GM19468 (cell line): ENCODE measurements at regions not wholly inside any gene's neighbourhood (a gene's known extent, or its start where the extent isn't known, plus 50 kb on each side); places are given as distances from the start of the nearest gene placed in this dataset.
A peak's percentile ranks its signal among the peaks of the same experiment; 100 is the strongest.
"Not testable (repeated sequence)": the region's sequence is repeated elsewhere in the genome, so short reads cannot be mapped to it uniquely, and the experiment has no call there.

Experiments used
- ATAC-seq: cut with Tn5 transposase; IDR thresholded peaks from one replicate; pipeline ENCODE4 v1.9.1; 2021; ENCODE audit warnings: mild to moderate bottlenecking, moderate library complexity, moderate number of reproducible peaks; ENCODE audit not compliant: unreplicated experiment; ENCODE audit errors: extremely low read depth

DNA sequence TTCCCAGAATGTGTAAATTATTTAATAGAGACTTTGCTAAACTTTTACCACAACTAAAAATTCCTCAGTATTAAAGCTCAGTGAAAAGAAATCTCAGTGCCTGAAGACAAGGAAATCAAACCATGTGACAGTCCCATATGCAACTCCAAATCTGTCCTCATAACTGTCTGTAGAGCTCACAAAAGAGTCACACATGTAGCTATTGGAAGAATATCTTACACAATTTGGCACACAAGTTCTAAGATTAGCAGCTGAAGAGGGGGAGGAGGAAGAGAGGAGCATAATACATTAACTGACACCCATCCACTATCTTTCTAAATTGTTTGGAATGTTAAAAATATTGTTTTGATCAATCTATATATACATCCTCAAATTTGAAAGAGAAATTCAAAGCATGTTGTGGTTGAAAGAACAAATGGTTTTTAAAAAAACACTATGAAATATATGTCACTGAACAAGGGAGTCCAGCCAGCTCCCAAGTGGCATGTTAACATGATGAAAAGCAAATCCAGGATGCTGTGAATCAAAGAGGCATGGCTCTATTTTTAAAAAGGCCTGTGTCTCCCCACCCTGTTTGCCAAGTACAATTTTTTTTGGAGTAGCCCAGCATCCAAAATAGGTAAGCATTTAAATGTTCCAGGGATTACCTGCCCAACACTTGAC lies 126.3 kb upstream of the NANOGP8 start:
- ATAC-seq: no peak

DNA sequence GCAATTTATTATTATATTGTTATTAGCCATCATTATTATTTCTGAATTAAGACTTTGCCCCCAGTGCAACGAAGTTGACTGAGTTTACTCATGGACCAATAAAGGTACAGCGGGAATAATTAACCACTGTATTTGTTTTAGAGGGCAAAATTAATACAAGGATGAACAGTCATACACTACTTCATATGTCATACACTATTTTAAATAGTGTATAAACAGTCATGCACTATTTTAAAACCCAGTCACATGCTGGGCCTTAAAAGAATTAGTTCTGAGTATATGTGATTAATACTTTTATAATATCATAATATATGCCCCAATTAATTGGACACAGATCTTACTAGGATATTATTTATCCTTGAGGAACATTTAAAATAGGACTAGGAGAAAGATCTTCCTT lies 125.3 kb upstream of the NANOGP8 start:
- ATAC-seq: no peak

DNA sequence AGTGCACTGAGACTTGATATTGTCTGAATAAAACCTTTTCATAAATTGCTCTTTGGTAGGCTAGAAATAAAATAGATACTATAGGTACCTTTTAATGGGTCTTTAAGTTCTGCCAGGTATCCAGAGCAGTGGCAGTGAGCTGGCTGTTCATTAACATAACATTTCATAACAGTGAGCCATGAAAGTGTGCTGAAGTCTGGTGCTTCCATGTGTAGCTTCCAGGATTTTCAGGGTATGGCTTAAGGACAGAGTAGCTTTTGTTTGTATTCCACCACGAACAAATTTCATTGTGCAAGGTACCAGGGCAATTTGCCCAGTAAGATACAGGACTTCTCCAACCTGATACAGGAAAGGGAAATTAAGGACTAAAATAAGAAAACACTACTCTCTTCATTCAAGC lies 124.7 kb upstream of the NANOGP8 start:
- no peak for ATAC-seq

DNA sequence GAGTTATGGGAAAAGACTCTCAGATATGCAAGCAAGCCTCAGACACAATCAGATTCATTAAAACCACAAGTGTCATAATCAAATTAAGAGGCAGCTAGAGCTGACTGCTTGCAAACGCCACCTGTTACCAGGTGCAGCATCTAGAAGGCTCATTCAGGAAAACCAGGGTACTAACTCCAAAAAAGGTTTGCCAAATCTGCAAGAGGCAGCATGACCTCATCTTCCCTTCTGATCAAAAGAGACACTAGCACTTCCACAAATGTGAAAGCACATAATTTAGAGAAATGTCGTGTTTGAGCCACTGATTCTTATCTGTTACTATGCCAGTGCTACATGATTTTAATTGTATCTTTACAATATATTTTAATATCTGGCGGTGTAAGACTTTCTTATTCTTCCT lies 123.3 kb upstream of the NANOGP8 start:
- no peak for ATAC-seq

DNA sequence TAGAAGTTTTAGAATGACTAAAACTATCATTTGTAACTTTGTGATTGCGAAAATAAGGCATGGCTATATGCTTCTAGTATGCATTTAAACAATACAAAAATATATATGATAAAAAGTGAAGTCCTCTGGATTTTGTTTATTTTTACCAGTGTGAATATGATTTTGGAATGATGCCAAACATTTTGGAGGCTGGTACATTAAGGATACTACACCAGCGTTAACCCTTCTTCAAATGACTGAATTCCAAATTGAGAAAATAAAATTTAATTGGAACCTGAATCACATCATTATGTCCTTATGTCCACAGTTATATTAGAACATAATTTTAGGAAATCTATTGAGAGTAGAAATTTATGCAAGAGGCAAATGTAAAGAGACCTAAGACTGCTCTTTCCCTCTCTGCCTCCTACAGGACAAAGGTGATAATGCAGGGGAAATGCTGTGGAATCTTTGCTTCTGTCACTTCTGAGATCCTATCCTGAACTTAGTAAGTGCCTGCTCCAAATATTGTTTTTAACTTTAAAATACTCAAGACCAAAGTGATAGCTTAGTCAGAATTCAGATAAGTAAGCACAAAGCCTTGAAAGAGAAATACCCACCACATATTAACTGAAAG lies 121.1 kb upstream of the NANOGP8 start:
- ATAC-seq: no peak

DNA sequence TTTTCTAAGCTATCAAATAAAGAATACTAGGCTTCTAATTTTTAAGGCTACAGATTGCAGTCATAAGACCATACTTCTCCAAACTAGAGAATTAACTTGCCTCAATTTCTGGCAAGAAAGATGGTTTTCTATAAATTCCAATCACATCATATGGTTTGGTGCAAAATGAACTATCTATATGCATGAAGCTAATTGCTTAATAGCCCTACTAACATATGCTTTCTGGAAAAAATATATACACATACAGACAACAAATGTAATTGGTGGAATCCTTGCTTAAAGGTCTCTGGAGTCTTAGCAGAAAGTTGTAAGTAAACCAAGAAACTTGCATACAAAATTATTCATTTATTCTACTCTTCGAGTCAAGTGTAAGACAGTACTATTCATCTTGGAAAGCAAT lies 113.1 kb upstream of the NANOGP8 start:
- no peak for ATAC-seq

DNA sequence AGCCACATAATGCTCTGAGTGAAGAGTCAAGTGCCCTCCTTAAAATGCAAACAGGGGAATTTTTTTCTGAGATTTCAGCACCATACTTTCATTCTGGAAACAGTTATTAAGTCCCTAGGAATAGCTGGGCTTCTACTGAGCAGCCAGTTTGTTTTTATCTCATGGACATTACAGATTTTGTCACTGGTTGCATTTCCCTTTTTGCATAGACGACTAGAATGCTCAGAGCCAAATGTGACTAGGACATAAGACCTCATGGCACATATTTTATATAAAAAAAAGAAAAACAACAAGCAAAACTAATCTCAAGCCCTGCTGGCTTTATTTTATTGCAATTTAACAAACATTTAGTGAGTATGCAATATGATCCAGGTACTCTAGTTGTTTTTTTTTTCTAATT lies 112.7 kb upstream of the NANOGP8 start:
- ATAC-seq: no peak

DNA sequence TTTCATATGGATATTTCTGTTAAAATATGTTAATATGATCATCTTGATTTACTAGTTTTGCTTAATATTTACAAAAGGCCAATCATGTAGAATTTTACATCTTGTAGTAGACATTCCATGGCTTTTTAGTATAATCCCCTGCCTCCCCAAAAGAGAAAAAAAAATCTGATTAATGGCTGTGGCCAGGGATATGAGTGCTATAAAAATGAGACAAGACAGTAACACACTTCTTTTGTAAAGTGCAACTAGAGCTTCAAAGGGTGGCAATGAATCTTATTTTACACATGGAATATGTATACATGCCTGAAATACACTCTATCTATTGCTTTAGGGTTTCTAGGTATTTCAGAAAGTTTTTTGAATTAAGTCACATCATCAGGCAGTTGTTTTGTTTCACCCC lies 112.2 kb upstream of the NANOGP8 start:
- no peak for ATAC-seq

DNA sequence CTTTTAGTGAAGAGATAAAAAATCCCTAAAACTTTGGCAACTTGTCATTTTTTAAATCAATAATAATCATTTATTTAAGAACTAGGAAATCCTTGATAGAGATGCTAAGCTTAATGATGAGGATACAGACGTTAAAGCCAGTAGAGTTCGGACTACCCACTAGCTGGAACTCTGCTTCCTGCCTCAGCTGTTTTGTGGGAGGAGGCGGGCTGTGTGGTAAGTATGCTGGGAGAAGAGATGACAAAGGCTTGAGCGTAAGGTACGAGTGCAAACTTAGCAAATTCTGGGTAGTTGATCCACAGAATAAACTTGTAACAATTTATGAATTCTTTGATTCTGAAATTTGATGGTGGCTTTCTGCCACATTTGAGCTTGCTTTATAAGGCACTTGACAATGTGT lies 111.2 kb upstream of the NANOGP8 start:
- ATAC-seq: no peak

DNA sequence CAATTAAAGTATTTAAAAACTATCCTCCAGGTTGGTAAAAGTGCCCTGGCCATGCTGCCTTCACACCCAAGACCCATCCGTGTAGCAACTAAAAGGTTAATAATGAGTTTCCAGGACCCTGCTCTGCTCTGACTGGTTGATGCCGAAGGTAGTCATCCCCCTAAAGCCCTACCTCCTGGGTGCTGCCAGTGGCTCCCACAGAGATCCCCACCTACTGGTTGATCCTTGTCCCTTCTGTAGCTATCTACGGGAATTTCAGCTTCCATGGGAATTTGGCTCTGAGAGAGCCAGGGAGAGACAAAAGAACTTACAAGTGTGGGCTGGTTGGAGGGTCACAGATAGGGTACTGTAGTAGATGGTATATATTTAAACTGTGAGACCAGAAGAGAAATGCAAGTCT lies 110.6 kb upstream of the NANOGP8 start:
- ATAC-seq: no peak

DNA sequence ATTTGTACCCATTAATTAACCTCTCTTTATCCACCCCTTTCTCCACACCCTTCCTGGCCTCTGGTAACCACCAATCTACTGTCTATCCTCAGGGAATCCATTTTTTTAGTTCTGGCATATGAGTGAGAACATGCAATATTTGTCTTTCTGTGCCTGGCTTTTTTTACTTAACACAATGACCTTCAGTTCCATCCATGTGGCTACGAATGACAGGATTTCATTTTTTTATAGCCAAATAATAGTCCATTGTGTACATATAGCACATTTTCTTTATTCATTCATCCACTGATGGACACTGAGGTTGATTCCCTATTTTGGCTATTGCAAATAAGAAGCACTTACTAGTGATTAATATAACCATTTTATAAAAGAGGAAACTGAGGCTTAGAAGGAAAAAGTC lies 109.9 kb upstream of the NANOGP8 start:
- ATAC-seq: no peak

DNA sequence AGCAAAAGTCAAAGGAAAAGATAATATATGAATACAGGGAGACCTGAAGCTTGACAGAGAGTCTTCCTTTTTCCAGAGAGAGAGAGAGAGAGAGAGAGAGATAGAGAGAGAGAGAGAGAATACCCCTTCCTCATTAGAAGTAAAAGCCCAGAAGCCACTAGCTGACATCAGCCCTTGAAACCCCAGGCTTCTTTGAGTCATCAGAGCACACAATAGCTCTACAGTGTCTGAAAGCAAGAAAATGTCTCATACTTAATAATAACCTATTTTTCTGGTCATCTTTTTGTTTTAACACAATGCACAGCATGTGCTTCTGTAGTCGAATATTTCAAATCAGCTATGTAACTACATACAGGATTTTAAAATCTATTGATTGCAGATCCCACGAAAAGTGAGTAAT lies 109.2 kb upstream of the NANOGP8 start:
- ATAC-seq: no peak

DNA sequence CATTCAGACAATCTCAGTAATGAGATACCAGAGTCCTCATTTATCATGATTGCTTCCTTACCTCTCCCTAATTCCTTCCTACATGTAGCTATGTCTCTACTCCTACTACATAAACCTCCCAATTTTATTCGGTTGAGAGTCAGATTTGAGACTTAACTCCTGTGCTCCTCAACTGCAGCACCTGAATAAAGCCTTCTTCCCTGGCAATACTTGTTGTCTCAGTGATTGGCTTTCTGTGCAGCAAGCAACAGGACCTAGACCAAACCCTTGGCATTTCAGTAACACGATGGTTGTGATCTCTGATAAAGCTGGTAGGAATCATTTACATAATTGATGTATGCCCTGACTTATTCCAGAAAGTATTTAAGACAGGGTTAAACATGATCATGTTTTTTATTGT lies 106.7 kb upstream of the NANOGP8 start:
- ATAC-seq: no peak

DNA sequence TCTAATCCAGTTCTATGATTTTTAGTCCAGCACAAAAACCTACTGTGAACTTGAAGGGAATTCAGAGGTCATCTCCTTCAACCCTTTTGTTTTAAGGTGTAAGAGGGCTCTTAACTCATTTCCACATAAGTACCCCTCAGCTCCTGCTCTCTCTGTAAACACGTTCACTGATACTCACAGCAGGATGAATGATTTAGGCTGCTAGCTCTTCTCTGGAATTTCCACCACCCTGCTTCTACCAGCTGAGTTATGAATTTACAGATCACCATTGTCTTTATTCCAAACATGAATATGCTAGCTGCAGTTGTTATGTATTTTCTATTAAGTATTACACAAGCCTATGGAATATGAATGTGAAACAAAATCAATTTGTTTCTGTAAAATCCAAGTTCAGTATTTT lies 101.3 kb upstream of the NANOGP8 start:
- no peak for ATAC-seq

DNA sequence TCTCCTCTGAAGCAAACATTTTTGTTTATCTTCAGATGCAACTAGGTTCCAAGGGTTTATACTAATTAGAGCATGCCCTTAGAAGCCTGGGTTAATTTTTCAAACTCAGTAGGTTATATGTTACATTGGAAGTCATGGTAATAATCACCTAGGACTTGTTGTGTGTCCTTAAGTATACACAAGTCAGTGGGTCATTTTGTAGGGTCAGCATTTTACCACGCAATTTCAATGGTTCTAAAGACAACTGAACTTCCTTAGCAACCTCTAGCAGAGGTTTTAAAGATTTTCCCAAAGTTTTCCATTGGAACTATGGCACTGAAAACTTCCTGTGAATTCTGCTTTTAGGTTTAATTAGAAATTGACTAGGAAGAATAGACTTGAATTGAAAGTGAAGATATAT lies 99.6 kb upstream of the NANOGP8 start:
- no peak for ATAC-seq

DNA sequence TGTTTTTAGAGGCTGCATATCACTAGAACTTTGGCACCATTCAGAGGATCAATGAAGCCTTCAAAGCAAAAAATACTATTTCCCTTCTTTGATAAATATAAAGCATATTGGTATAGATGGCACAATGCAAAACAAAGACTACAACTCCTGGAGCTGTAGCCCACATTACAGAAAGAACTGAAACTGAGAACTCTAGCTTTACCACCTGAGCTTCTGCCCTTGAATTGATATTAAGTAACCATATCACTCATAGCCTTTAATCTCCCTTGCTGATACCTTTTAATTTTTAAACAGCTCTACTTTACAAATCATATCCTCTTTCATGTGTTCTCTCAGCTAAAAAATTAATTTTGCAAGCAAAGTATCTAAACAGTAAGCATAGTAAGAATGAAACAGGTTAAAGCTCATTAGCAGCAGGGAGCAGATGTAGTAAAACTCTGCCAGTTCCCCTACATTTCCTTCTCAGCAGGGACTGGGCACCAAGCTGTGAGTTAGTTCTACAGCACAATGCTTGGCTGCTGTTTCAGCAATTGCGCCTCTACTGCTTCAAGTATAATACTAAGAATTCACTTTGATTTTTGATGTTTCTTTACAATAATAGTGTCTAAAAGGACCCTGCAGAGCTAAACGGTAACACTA lies 97.9 kb upstream of the NANOGP8 start:
- peak; percentile 78 for ATAC-seq

DNA sequence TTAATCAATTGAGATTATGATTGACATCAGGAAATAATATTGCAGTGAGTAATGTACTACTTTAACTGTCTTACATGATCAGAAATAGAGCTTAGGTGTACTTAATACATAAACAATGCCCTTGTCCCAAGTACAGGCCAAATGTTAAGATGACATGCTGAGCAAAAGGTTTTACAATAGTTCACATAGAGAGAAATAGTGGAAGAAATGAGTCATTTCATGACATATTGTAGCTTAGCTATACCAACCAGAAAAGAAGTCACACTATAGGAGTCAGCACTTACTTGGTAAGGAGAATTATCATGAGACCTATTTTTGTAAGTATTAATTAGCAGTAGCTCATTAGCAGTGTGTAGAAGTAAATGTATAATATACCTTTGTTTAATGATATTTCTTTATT lies 96.4 kb upstream of the NANOGP8 start:
- ATAC-seq: peak; percentile 24

DNA sequence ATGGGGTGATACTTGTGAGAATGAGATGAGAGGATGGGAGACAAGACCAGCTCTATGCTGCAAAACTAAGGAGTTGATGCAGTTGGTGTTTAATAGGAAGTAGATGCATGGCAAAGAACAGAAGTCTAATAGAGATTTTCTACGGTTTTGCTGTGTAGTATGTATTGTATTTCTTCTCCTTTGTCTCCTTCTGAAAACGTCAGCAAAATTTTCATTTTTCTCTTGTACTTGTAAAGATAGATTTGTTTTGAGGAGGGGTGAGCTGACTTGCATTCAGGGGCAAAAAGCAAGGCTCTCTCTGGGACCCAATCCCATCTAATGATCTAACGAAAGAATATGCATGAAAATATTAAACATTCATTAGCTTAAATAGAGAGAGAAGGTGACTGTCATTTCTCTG lies 94.6 kb upstream of the NANOGP8 start:
- no peak for ATAC-seq

DNA sequence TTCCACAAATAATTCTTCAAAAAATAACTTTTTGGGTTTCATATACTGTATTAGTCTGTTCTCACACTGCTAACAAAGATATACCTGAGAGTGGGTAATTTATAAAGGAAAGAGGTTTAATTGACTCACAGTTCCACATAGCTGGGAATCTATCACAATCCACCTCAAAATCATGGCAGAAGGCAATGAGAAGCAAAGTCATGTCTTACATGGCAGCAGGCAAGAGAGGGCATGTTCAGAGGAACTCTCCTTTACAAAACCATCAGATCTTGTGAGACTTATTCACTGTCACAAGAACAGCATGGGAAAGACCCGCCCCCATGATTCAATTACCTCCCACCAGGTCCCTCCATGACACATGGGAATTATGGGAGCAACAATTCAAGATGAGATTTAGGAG lies 93.1 kb upstream of the NANOGP8 start:
- not testable (repeated sequence) for ATAC-seq

DNA sequence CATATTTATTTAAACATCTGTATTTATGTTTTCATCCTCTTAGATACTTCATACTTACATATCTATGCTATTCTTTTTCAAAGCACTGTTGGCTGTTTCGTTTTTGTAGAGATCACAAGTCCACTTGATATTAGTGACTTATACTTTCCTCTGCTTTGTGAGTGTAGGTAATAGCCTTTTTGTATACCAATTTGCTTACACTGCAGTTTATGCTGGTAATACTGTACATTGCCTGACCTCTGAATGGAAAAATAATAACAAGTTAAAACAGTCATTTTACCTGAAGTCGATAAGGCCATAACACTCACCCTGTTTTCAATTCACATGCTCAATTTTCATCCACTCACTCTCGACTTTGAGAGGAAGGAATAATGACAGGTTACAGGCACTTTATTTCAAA lies 89.9 kb upstream of the NANOGP8 start:
- no peak for ATAC-seq

DNA sequence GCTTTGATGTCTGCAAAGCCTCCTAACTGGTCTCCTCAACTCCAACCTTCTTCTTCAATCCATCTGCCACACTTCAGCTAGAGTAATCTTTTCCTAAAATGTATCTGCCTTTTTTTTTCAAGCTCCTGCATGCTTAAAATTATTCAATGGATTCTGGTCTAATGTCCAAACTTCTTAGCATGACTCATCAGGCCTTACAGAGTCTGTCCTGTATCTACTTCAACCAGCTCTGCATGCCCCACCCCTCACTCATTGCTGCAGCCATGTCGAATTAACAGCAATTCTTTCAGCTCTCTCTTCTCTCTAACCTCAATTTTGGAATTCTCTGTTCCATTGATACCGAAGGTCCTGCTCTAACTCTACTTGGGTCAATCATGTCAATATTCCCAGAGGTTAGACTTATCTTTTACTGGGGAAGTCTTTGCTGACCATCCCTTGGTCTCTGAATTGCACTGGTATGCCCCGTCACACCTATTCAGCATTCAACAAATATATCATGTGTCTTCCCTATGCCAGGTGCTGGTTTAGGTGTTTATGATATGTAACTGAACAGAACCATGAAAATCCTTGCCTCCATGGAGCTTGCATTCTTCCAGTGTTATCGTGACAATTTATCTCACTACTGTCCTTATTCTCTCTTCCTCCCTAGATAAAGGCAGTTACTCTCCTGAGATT lies 88.5 kb upstream of the NANOGP8 start:
- no peak for ATAC-seq
